Body of pancreas (tissue), 4 donors: ENCODE measurements at regions not wholly inside any gene's neighbourhood (a gene's known extent, or its start where the extent isn't known, plus 50 kb on each side); places are given as distances from the start of the nearest gene placed in this dataset.

ENCODE experiments used
- CTCF ChIP-seq, 7 experiments: fragments of 450-650 bp in 4 of 7; fragments of 200-600 bp in 3 of 7; sonication (generic) in 3 of 7; IDR thresholded peaks; one replicate each; pipeline ENCODE4 v1.5.1; 2016 to 2019; ENCODE audit warnings: antibody characterized with exemption in 7 of 7
- POLR2A ChIP-seq, 3 donors: fragments of 450-650 bp; IDR thresholded peaks; one replicate each; pipeline ENCODE4 v1.6.1; 2016; ENCODE audit warnings: antibody characterized with exemption in 3 of 3, mild to moderate bottlenecking in 2 of 3

- no peak for TF ChIP-seq CTCF (IDR thresholded peaks at IDR 0.05)
- no peak for TF ChIP-seq POLR2A (IDR thresholded peaks at IDR 0.05)
These were observed 301.1 kb upstream of the AJAP1 start for GRCh38 chr1:4353090-4353856.
